ENCODE measurements at regions not wholly inside any gene's neighbourhood (a gene's known extent, or its start where the extent isn't known, plus 50 kb on each side); places are given as distances from the start of the nearest gene placed in this dataset.

DNA sequence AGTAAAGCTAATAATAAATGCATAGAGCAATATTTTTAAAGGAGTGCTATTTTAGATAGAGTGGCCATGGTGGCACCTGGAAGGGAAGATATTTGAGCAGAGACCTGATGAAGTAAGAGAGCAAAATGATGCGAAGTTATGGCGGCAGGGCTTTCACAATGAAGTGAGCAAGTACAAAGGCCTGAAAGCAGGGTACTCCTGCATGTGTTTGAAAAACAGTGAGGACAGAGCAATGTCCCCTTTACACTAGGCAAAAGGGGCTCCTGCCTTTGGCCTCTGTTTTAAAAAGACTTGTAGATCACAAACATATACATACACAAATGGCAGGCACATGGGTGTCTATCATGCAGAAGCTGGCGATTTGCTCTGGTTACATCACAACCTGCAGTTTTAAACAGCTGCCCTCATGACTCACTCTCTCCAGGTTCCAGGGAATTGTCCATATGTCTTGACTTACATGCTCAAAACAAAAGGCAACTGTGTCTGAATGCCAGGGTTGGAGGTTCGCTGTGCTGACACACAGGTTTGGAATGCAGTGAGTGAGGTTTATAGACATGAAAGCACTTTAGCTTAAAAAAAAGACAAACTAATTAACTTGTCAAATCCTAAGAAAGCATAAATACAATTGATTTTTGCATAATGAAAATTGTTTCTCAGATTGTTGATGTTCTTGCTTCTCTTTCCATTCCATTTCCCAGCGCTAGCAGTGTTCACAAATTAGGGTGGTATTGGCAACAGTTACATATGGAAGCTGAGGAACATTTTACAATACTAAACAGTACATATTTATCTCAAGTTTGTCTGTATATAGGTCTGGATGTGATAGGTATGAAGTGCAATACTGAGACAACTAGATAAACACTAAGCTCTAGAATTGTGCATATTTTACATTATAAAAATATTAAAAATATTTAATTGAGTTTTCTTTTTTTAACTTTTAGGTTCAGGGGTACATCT, 313.9 kb downstream of the BARHL2 start (continued):
- TF ChIP-seq, protein P1, sequence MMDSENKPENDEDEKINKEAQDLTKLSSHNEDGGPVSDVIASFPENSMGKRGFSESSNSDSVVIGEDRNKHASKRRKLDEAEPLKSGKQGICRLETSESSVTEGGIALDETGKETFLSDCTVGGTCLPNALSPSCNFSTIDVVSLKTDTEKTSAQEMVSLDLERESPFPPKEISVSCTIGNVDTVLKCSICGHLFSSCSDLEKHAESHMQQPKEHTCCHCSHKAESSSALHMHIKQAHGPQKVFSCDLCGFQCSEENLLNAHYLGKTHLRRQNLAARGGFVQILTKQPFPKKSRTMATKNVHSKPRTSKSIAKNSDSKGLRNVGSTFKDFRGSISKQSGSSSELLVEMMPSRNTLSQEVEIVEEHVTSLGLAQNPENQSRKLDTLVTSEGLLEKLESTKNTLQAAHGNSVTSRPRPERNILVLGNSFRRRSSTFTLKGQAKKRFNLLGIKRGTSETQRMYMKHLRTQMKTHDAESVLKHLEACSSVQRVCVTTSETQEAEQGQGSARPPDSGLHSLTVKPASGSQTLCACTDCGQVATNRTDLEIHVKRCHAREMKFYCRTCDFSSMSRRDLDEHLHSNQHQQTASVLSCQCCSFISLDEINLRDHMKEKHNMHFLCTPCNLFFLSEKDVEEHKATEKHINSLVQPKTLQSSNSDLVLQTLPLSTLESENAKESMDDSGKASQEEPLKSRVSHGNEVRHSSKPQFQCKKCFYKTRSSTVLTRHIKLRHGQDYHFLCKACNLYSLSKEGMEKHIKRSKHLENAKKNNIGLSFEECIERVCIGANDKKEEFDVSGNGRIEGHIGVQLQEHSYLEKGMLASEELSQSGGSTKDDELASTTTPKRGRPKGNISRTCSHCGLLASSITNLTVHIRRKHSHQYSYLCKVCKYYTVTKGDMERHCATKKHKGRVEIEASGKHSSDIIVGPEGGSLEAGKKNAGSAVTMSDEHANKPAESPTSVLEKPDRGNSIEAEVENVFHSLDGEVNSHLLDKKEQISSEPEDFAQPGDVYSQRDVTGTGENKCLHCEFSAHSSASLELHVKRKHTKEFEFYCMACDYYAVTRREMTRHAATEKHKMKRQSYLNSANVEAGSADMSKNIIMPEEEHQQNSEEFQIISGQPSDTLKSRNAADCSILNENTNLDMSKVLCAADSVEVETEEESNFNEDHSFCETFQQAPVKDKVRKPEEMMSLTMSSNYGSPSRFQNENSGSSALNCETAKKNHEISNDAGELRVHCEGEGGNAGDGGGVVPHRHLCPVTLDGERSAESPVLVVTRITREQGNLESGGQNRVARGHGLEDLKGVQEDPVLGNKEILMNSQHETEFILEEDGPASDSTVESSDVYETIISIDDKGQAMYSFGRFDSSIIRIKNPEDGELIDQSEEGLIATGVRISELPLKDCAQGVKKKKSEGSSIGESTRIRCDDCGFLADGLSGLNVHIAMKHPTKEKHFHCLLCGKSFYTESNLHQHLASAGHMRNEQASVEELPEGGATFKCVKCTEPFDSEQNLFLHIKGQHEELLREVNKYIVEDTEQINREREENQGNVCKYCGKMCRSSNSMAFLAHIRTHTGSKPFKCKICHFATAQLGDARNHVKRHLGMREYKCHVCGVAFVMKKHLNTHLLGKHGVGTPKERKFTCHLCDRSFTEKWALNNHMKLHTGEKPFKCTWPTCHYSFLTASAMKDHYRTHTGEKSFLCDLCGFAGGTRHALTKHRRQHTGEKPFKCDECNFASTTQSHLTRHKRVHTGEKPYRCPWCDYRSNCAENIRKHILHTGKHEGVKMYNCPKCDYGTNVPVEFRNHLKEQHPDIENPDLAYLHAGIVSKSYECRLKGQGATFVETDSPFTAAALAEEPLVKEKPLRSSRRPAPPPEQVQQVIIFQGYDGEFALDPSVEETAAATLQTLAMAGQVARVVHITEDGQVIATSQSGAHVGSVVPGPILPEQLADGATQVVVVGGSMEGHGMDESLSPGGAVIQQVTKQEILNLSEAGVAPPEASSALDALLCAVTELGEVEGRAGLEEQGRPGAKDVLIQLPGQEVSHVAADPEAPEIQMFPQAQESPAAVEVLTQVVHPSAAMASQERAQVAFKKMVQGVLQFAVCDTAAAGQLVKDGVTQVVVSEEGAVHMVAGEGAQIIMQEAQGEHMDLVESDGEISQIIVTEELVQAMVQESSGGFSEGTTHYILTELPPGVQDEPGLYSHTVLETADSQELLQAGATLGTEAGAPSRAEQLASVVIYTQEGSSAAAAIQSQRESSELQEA (CRISPR knock-in tag; IDR thresholded peaks at IDR 0.05; ENCODE audit: not compliant biosample characterization), result no peak
- TF ChIP-seq ZMYM2 (CRISPR knock-in tag; IDR thresholded peaks at IDR 0.05), result no peak
- TF ChIP-seq ZBTB21 (CRISPR knock-in tag; IDR thresholded peaks at IDR 0.05), result no peak
- TF ChIP-seq, protein P2, sequence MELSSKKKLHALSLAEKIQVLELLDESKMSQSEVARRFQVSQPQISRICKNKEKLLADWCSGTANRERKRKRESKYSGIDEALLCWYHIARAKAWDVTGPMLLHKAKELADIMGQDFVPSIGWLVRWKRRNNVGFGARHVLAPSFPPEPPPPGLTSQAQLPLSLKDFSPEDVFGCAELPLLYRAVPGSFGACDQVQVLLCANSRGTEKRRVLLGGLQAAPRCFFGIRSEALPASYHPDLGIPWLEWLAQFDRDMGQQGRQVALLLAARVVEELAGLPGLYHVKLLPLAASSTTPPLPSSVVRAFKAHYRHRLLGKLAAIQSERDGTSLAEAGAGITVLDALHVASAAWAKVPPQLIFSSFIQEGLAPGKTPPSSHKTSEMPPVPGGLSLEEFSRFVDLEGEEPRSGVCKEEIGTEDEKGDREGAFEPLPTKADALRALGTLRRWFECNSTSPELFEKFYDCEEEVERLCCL (CRISPR knock-in tag; IDR thresholded peaks at IDR 0.05; ENCODE audit: borderline replicate concordance), result no peak
- TF ChIP-seq, protein P3, sequence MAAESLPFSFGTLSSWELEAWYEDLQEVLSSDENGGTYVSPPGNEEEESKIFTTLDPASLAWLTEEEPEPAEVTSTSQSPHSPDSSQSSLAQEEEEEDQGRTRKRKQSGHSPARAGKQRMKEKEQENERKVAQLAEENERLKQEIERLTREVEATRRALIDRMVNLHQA (CRISPR knock-in tag; IDR thresholded peaks at IDR 0.05), result no peak
- TF ChIP-seq ZNF788 (CRISPR knock-in tag; IDR thresholded peaks at IDR 0.05; ENCODE audit: borderline replicate concordance), result no peak
- TF ChIP-seq, protein P4, sequence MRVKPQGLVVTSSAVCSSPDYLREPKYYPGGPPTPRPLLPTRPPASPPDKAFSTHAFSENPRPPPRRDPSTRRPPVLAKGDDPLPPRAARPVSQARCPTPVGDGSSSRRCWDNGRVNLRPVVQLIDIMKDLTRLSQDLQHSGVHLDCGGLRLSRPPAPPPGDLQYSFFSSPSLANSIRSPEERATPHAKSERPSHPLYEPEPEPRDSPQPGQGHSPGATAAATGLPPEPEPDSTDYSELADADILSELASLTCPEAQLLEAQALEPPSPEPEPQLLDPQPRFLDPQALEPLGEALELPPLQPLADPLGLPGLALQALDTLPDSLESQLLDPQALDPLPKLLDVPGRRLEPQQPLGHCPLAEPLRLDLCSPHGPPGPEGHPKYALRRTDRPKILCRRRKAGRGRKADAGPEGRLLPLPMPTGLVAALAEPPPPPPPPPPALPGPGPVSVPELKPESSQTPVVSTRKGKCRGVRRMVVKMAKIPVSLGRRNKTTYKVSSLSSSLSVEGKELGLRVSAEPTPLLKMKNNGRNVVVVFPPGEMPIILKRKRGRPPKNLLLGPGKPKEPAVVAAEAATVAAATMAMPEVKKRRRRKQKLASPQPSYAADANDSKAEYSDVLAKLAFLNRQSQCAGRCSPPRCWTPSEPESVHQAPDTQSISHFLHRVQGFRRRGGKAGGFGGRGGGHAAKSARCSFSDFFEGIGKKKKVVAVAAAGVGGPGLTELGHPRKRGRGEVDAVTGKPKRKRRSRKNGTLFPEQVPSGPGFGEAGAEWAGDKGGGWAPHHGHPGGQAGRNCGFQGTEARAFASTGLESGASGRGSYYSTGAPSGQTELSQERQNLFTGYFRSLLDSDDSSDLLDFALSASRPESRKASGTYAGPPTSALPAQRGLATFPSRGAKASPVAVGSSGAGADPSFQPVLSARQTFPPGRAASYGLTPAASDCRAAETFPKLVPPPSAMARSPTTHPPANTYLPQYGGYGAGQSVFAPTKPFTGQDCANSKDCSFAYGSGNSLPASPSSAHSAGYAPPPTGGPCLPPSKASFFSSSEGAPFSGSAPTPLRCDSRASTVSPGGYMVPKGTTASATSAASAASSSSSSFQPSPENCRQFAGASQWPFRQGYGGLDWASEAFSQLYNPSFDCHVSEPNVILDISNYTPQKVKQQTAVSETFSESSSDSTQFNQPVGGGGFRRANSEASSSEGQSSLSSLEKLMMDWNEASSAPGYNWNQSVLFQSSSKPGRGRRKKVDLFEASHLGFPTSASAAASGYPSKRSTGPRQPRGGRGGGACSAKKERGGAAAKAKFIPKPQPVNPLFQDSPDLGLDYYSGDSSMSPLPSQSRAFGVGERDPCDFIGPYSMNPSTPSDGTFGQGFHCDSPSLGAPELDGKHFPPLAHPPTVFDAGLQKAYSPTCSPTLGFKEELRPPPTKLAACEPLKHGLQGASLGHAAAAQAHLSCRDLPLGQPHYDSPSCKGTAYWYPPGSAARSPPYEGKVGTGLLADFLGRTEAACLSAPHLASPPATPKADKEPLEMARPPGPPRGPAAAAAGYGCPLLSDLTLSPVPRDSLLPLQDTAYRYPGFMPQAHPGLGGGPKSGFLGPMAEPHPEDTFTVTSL (CRISPR knock-in tag; IDR thresholded peaks at IDR 0.05; ENCODE audit: borderline replicate concordance), result peak; percentile 59; the same call in 1 of the 2 replicates
- TF ChIP-seq, protein P5, sequence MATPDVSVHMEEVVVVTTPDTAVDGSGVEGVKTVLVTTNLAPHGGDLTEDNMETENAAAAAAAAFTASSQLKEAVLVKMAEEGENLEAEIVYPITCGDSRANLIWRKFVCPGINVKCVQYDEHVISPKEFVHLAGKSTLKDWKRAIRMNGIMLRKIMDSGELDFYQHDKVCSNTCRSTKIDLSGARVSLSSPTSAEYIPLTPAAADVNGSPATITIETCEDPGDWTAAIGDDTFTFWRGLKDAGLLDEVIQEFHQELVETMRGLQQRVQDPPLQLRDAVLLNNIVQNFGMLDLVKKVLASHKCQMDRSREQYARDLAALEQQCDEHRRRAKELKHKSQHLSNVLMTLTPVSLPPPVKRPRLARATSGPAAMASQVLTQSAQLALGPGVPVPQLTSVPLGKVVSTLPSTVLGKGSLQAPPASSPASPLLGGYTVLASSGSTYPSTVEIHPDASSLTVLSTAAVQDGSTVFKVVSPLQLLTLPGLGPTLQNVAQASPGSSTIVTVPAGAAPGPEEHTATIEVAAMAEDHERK (CRISPR knock-in tag; IDR thresholded peaks at IDR 0.05; ENCODE audit: low read depth), result no peak

Data from HepG2 (cell line).